ENCODE measurements at regions not wholly inside any gene's neighbourhood (a gene's known extent, or its start where the extent isn't known, plus 50 kb on each side); places are given as distances from the start of the nearest gene placed in this dataset.
"Not testable (repeated sequence)": the region's sequence is repeated elsewhere in the genome, so short reads cannot be mapped to it uniquely, and the experiment has no call there.

GRCh38 chr14:105939810-105940508, 413.6 kb downstream of the TMEM121 start:
- no peak overlapping the region for H3K4me3 ChIP-seq (ENCODE audit: low read length)
- no peak for DNase-seq (ENCODE audit: low read depth)
- no peak for TF ChIP-seq CTCF (conservative IDR thresholded peaks at IDR 0.05; ENCODE audit: low read length)

- no peak for DNase-seq (ENCODE audit: low read depth)
- TF ChIP-seq CTCF (conservative IDR thresholded peaks at IDR 0.05; ENCODE audit: low read length) = no peak
- H3K4me3 ChIP-seq (ENCODE audit: low read length) = no peak overlapping the region
These were observed 414.3 kb downstream of the TMEM121 start for GRCh38 chr14:105940534-105941225.

GRCh38 chr14:105941226-105942166, 415.1 kb downstream of the TMEM121 start:
- no peak for DNase-seq (ENCODE audit: low read depth)
- no peak overlapping the region for H3K4me3 ChIP-seq (ENCODE audit: low read length)
- no peak for TF ChIP-seq CTCF (conservative IDR thresholded peaks at IDR 0.05; ENCODE audit: low read length)

GRCh38 chr14:105942725-105943124, 416.3 kb downstream of the TMEM121 start:
- not testable (repeated sequence) for DNase-seq (ENCODE audit: low read depth); H3K4me3 ChIP-seq (ENCODE audit: low read length)

GRCh38 chr14:105943973-105944602, 417.7 kb downstream of the TMEM121 start:
- no peak for DNase-seq (ENCODE audit: low read depth)
- no peak overlapping the region for H3K4me3 ChIP-seq (ENCODE audit: low read length)
- no peak for TF ChIP-seq CTCF (conservative IDR thresholded peaks at IDR 0.05; ENCODE audit: low read length)

- no peak for TF ChIP-seq CTCF (conservative IDR thresholded peaks at IDR 0.05; ENCODE audit: low read length)
- no peak overlapping the region for H3K4me3 ChIP-seq (ENCODE audit: low read length)
- DNase-seq (ENCODE audit: low read depth) = no peak
These were observed 418.5 kb downstream of the TMEM121 start for GRCh38 chr14:105944632-105945610.
